ENCODE measurements at regions not wholly inside any gene's neighbourhood (a gene's known extent, or its start where the extent isn't known, plus 50 kb on each side); places are given as distances from the start of the nearest gene placed in this dataset.
"Not testable (repeated sequence)": the region's sequence is repeated elsewhere in the genome, so short reads cannot be mapped to it uniquely, and the experiment has no call there.

DNA sequence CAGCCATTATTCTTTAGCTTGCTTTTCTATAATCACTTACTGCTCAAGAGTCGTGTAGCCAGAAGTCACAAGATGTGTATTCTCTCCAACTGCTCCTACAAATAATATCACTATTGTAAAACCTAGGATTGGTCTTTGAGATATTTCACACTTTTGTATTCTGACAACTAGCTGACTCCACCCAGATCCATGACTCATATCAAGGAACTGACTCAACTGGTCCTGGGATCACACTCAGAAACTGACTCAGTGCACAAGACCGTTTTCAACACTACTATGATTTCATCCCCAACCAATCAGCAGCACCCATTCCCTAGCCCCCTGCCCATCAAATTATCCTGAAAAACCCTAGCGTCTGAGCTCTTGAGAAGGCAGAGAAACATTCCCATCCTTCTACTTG is 56.5 kb upstream of the ORC5 start:
- no peak for FAIRE-seq
- DNase-seq (ENCODE audit: insufficient read length, low spot score) = no peak

DNA sequence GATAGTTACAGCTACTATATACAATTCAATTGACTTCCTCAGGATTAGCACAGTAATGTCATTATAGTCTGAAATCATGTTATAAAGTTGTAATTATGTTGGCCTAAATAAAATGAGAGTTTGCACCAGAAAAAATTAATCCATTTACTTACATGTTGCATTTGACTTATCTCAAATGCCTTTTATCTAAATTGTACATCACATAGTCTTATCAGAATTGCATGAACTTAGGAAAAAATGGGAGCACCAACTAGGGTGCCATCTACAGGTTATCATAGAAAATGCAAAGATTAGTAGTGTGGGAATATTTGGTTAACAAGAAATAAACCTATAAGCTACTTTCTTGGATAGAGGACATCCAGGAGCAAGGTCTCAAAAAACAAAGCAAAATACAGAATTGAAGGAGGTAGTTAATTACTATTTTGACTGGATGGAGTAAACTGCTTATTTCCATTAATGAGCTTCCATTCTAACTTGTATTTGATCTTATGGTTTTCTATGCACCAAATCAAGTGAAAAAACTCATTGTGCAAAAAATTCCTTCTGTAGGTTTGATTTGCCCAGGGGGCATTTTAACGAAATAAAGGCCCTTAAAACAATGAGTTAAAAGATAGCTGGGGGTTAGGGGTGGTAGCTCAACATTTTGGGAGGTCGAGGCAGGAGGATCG is 60.0 kb upstream of the ORC5 start:
- DNase-seq (ENCODE audit: insufficient read length, low spot score) (no peak), FAIRE-seq (no peak)

DNA sequence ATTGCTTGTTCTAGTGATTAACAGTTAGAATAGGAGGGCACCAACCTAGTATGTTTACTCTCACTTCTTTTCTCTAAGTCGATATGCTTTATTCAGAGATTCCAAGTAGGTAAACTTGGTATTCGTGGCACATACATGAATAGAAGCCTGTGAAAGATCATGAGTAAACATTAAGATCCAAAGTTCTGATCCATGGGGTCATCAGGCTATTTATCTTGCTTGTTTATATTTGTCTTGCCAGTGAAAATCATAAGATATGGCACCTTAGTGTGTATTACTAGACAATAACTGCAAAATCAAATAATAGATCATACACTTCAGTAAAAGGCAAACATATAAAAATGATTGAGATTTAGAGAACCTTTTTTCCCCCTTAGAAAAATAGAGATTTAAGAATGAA is 56.5 kb upstream of the LHFPL3 start:
- DNase-seq (ENCODE audit: insufficient read length, low spot score) (no peak), FAIRE-seq (no peak)

DNA sequence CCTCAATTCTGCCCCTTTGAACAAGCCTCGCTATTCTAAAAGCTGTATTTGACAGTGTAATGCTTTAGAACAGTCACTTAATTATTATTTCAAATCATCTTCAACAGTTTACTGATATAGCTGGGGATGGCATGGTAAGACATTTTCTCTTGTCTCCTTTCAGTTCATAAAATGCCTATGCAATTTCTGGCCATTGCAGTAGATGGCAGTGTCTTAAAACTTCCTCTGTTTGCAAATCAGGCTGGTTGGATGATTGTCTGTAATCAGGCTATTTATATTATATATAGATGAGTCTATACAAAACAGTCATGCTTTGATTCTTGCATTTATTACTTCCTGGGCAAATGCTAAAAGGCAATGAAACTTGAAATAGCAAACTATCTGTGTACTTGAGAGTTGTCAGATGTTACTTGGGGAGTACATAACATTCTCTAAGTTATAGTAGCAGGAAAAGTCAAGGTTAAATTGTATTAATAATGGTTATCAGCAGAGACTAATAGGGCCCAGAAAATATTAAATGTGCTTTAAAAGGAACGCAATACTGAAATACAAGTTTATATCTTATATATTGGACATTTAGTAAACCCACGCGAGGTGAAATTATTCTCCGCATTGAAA is 55.5 kb upstream of the LHFPL3 start:
- peak; percentile 4 for DNase-seq (ENCODE audit: insufficient read length, low spot score)
- no peak for FAIRE-seq

DNA sequence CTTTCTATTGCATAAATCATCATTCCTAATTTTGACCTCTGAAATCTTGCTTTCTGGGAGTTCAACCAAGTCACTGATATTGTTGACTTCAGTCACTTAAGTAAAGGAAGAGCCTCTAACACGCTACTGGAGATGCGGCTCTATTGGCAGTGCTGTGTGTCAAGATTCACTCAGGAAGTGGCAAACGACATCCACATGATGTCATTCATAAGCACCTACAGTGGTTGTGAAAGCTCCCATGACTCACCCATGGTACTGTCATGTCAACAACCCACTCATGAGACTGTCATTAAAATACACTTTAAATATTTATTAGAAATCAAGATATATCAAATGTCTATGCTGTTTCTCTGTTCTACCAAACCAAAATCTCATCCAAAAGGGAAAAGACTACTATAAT is 52.5 kb upstream of the LHFPL3 start:
- FAIRE-seq (no peak), DNase-seq (ENCODE audit: insufficient read length, low spot score) (no peak)

DNA sequence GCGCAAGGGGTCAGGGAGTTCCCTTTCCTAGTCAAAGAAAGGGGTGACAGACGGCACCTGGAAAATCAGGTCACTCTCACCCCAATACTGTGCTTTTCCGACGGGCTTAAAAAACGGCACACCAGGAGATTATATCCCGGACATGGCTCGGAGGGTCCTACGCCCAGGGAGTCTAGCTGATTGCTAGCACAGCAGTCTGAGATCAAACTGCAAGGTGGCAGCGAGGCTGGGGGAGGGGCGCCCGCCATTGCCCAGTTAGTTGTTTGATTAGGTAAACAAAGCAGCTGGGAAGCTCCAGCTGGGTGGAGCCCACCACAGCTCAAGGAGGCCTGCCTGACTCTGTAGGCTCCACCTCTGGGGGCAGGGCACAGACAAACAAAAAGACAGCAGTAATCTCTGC is 51.7 kb upstream of the LHFPL3 start:
- FAIRE-seq; DNase-seq (ENCODE audit: insufficient read length, low spot score): not testable (repeated sequence)

Data from HTR-8/SVneo (cell line).